DND-41 (cell line): ENCODE measurements at regions not wholly inside any gene's neighbourhood (a gene's known extent, or its start where the extent isn't known, plus 50 kb on each side); places are given as distances from the start of the nearest gene placed in this dataset.

Source experiments
- CTCF ChIP-seq: IDR thresholded peaks from 2 replicates; pipeline ENCODE4 v1.5.1; 2012; ENCODE audit warnings: borderline replicate concordance, low read length, moderate library complexity, mild to moderate bottlenecking; ENCODE audit not compliant: poor library complexity, severe bottlenecking; ENCODE audit errors: extremely low read depth
- EZH2 ChIP-seq: IDR thresholded peaks from 3 replicates; pipeline ENCODE4 v1.6.1; 2012; ENCODE audit warnings: borderline replicate concordance, low read depth, mild to moderate bottlenecking, moderate library complexity, low read length, inconsistent platforms; ENCODE audit not compliant: severe bottlenecking

GRCh38 chr12:19642345-19642744 is 203.1 kb downstream of the AEBP2 start:
- TF ChIP-seq CTCF (no peak), EZH2 (no peak)
